ENCODE measurements at regions not wholly inside any gene's neighbourhood (a gene's known extent, or its start where the extent isn't known, plus 50 kb on each side); places are given as distances from the start of the nearest gene placed in this dataset.

GRCh38 chr1:94614996-94615395 lies 73.4 kb upstream of the F3 start:
- TF ChIP-seq CTCF (optimal IDR thresholded peaks at IDR 0.05 in 1 of 3, IDR thresholded peaks at IDR 0.05 in 1 of 3, conservative IDR thresholded peaks at IDR 0.05 in 1 of 3; ENCODE audit: extremely low read depth in 1 of 3, insufficient read depth in 2 of 3, low read length in 3 of 3) (no peak), EZH2 (IDR thresholded peaks at IDR 0.05; ENCODE audit: low read length) (no peak)
